ENCODE measurements at regions not wholly inside any gene's neighbourhood (a gene's known extent, or its start where the extent isn't known, plus 50 kb on each side); places are given as distances from the start of the nearest gene placed in this dataset.

GRCh38 chr17:71114911-71115668 is 945.8 kb downstream of the KCNJ2 start:
- DNase-seq (no peak), ATAC-seq (ENCODE audit: low read depth) (no peak)
- Mint-ChIP-seq H3K9me3 (ENCODE audit: insufficient read depth) (peaks cover 3% of the 10 kb centered on the region), H3K4me3 (no peak overlapping the region), H3K27ac (no peak overlapping the region), H3K27me3 (no peaks in the 10 kb centered on the region), H3K4me1 (no peaks in the 10 kb centered on the region)
- Histone ChIP-seq H3K9ac (ENCODE audit: low read length) (no peak overlapping the region), H3K27ac (ENCODE audit: low read length in 2 of 2) (no peak overlapping the region), H3K27me3 (replicated peaks in 1 of 4; ENCODE audit: control extremely low read depth in 1 of 4, control insufficient read depth in 3 of 4, insufficient read depth in 4 of 4, low read length in 3 of 4) (no peaks in the 10 kb centered on the region), H3K79me2 (ENCODE audit: control insufficient read depth, insufficient read depth, low read length) (no peaks in the 10 kb centered on the region), H3K4me2 (replicated peaks; ENCODE audit: low read depth, low read length, poor library complexity, severe bottlenecking) (no peak overlapping the region), H3K4me1 (ENCODE audit: control insufficient read depth in 2 of 2, insufficient read depth in 2 of 2, low read length in 2 of 2) (no peaks in the 10 kb centered on the region), H2AFZ (ENCODE audit: insufficient read depth, low read depth, low read length, poor library complexity, severe bottlenecking) (no peak overlapping the region), H3K36me3 (replicated peaks in 1 of 2; ENCODE audit: control extremely low read depth in 1 of 2, control insufficient read depth in 1 of 2, extremely low read depth in 1 of 2, insufficient read depth in 2 of 2, low read length in 1 of 2) (no peaks in the 10 kb centered on the region), H3K4me3 (ENCODE audit: control extremely low read depth in 1 of 5, extremely low read depth in 1 of 5, insufficient read depth in 1 of 5, low read depth in 2 of 5, low read length in 4 of 5) (no peak overlapping the region), H4K20me1 (ENCODE audit: control insufficient read depth, insufficient read depth, low read length, poor library complexity, severe bottlenecking) (no peaks in the 10 kb centered on the region), H3K9me3 (ENCODE audit: control extremely low read depth in 1 of 3, control insufficient read depth in 2 of 3, insufficient read depth in 1 of 3, low read length in 2 of 3) (no peaks in the 10 kb centered on the region)
- TF ChIP-seq, protein P1, sequence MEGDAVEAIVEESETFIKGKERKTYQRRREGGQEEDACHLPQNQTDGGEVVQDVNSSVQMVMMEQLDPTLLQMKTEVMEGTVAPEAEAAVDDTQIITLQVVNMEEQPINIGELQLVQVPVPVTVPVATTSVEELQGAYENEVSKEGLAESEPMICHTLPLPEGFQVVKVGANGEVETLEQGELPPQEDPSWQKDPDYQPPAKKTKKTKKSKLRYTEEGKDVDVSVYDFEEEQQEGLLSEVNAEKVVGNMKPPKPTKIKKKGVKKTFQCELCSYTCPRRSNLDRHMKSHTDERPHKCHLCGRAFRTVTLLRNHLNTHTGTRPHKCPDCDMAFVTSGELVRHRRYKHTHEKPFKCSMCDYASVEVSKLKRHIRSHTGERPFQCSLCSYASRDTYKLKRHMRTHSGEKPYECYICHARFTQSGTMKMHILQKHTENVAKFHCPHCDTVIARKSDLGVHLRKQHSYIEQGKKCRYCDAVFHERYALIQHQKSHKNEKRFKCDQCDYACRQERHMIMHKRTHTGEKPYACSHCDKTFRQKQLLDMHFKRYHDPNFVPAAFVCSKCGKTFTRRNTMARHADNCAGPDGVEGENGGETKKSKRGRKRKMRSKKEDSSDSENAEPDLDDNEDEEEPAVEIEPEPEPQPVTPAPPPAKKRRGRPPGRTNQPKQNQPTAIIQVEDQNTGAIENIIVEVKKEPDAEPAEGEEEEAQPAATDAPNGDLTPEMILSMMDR (IDR thresholded peaks at IDR 0.05), result no peak
- TF ChIP-seq EZH2 (IDR thresholded peaks at IDR 0.05; ENCODE audit: borderline replicate concordance, insufficient read depth, low read depth, low read length, poor library complexity, severe bottlenecking), result no peak
- 57% methylated on average over 1 of the region's 7 CpGs for WGBS (ENCODE audit: insufficient coverage)
- CTCF ChIA-PET, result no interaction called here
- POLR2A ChIA-PET, result no interaction called here
- intact Hi-C loops (cut with micrococcal nuclease), result no loop called here

DNA sequence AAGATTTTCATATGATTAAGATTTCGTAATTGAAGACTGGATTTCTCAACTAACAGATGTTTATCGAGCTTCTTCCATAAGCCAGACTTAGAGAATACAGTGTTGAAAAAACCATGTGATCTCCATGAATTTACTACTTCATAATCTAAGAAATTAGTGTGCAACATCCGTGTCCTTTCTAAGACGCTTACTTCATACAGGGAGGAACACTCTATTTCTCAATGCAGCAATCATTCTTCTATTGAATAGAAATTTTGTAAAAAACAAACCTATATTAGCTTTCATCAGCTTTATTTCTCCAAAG is 946.3 kb downstream of the KCNJ2 start:
- Mint-ChIP-seq H3K9me3 (ENCODE audit: insufficient read depth) (no peaks in the 10 kb centered on the region), H3K4me3 (no peak overlapping the region)

More for the DNA sequence above, 946.3 kb downstream of the KCNJ2 start:
- H4K20me1 ChIP-seq (ENCODE audit: control insufficient read depth, insufficient read depth, low read length, poor library complexity, severe bottlenecking), result no peaks in the 10 kb centered on the region
- Mint-ChIP-seq H3K4me1 (no peaks in the 10 kb centered on the region), H3K27ac (no peak overlapping the region), H3K27me3 (no peaks in the 10 kb centered on the region)
- no peak overlapping the region for H3K9ac ChIP-seq (ENCODE audit: low read length)
- H3K79me2 ChIP-seq (ENCODE audit: control insufficient read depth, insufficient read depth, low read length), result no peaks in the 10 kb centered on the region
- no peaks in the 10 kb centered on the region for H3K9me3 ChIP-seq (ENCODE audit: control extremely low read depth in 1 of 3, control insufficient read depth in 2 of 3, insufficient read depth in 1 of 3, low read length in 2 of 3)
- WGBS (ENCODE audit: insufficient coverage), result no CpG with 5 or more reads among the region's 4 CpGs
- intact Hi-C loops (cut with micrococcal nuclease), result no loop called here
- H3K4me1 ChIP-seq (ENCODE audit: control insufficient read depth in 2 of 2, insufficient read depth in 2 of 2, low read length in 2 of 2), result no peaks in the 10 kb centered on the region
- no peaks in the 10 kb centered on the region for H3K36me3 ChIP-seq (replicated peaks in 1 of 2; ENCODE audit: control extremely low read depth in 1 of 2, control insufficient read depth in 1 of 2, extremely low read depth in 1 of 2, insufficient read depth in 2 of 2, low read length in 1 of 2)
- H3K4me2 ChIP-seq (replicated peaks; ENCODE audit: low read depth, low read length, poor library complexity, severe bottlenecking), result no peak overlapping the region
- POLR2A ChIA-PET, result no interaction called here
- no peak for DNase-seq
- no peaks in the 10 kb centered on the region for H3K27me3 ChIP-seq (replicated peaks in 1 of 4; ENCODE audit: control extremely low read depth in 1 of 4, control insufficient read depth in 3 of 4, insufficient read depth in 4 of 4, low read length in 3 of 4)
- no peak overlapping the region for H3K27ac ChIP-seq (ENCODE audit: low read length in 2 of 2)
- CTCF ChIA-PET, result no interaction called here
- no peak for ATAC-seq (ENCODE audit: low read depth)
- H3K4me3 ChIP-seq (ENCODE audit: control extremely low read depth in 1 of 5, extremely low read depth in 1 of 5, insufficient read depth in 1 of 5, low read depth in 2 of 5, low read length in 4 of 5), result no peak overlapping the region
- no peak overlapping the region for H2AFZ ChIP-seq (ENCODE audit: insufficient read depth, low read depth, low read length, poor library complexity, severe bottlenecking)
- TF ChIP-seq EZH2 (IDR thresholded peaks at IDR 0.05; ENCODE audit: borderline replicate concordance, insufficient read depth, low read depth, low read length, poor library complexity, severe bottlenecking), result no peak
- TF ChIP-seq, protein P1 (IDR thresholded peaks at IDR 0.05), result no peak

Measured in B cell (primary cell).